ENCODE measurements at regions not wholly inside any gene's neighbourhood (a gene's known extent, or its start where the extent isn't known, plus 50 kb on each side); places are given as distances from the start of the nearest gene placed in this dataset.

DNA sequence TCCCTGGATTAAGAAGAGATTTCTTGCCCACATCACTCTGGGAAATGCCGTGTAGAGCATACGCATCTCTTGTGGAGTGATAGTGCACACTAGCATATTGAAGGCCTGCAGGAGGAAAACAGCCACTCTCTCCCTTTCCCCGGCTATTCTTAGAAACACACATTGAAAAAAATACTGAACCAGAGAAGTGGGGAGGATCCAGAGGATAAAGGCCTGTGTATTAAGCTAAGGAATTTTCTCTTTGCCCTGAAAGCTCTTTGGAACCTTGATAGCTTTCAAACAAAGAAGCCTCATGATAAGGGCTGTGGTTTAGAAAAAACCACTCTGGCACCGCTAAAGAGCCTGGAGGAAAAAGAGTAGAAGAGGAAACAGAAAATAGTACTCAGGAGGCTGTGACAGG lies 386.1 kb upstream of the NBEA start:
- no peak for ATAC-seq (ENCODE audit: insufficient read depth, low read depth)
- no peaks in the 10 kb centered on the region for H3K4me1 ChIP-seq (ENCODE audit: insufficient read depth, low read length)
- DNase-seq = no peak
- no peak overlapping the region for H3K9ac ChIP-seq (ENCODE audit: low read depth, low read length)
- H3K4me2 ChIP-seq (ENCODE audit: insufficient read depth, low read length) = no peak overlapping the region
- H3K36me3 ChIP-seq (ENCODE audit: insufficient read depth, low read length) = no peaks in the 10 kb centered on the region
- no peak overlapping the region for H3K27ac ChIP-seq (ENCODE audit: low read length)
- H3K27me3 ChIP-seq (ENCODE audit: insufficient read depth, low read length, poor library complexity) = no peaks in the 10 kb centered on the region
- no peaks in the 10 kb centered on the region for H3K9me3 ChIP-seq (ENCODE audit: insufficient read depth, low read length, severe bottlenecking)
- H2AFZ ChIP-seq (ENCODE audit: low read depth, low read length) = no peak overlapping the region
- H3K4me3 ChIP-seq (ENCODE audit: low read depth in 1 of 2, low read length in 2 of 2) = no peak overlapping the region
- no peaks in the 10 kb centered on the region for H3K79me2 ChIP-seq (ENCODE audit: insufficient read depth, low read length)
- no peak for TF ChIP-seq EZH2 (IDR thresholded peaks at IDR 0.05; ENCODE audit: borderline replicate concordance, low read depth, low read length, severe bottlenecking)
- no peaks in the 10 kb centered on the region for H4K20me1 ChIP-seq (ENCODE audit: insufficient read depth, low read length)

DNA sequence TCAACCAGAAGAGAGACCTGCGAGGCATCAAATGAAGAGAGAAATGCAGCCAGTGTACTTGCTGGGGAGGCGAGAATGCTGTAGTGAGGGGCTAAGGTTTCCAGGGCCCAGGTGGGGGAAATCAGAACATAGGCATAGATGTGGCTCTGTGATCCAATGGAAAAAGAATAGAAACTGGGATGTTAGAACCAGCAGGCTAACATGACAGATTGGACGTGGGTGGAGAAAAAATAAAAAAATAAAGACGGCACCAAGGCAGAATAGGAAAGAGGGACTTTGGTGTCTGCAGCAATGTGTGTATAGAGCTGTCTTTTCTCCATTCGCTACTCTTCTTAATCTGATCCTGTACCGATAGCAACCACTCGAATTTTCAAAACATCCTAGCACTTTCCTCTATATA lies 381.0 kb upstream of the NBEA start:
- TF ChIP-seq EZH2 (IDR thresholded peaks at IDR 0.05; ENCODE audit: borderline replicate concordance, low read depth, low read length, severe bottlenecking) = no peak
- TF ChIP-seq, protein P1, sequence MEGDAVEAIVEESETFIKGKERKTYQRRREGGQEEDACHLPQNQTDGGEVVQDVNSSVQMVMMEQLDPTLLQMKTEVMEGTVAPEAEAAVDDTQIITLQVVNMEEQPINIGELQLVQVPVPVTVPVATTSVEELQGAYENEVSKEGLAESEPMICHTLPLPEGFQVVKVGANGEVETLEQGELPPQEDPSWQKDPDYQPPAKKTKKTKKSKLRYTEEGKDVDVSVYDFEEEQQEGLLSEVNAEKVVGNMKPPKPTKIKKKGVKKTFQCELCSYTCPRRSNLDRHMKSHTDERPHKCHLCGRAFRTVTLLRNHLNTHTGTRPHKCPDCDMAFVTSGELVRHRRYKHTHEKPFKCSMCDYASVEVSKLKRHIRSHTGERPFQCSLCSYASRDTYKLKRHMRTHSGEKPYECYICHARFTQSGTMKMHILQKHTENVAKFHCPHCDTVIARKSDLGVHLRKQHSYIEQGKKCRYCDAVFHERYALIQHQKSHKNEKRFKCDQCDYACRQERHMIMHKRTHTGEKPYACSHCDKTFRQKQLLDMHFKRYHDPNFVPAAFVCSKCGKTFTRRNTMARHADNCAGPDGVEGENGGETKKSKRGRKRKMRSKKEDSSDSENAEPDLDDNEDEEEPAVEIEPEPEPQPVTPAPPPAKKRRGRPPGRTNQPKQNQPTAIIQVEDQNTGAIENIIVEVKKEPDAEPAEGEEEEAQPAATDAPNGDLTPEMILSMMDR (IDR thresholded peaks at IDR 0.05; ENCODE audit: borderline replicate concordance, extremely low read depth, low read length, poor library complexity, severe bottlenecking) = no peak
- Histone ChIP-seq H3K27ac (ENCODE audit: low read length) (no peak overlapping the region), H3K9me3 (ENCODE audit: insufficient read depth, low read length, severe bottlenecking) (no peaks in the 10 kb centered on the region), H3K4me3 (ENCODE audit: low read depth in 1 of 2, low read length in 2 of 2) (no peak overlapping the region), H3K36me3 (ENCODE audit: insufficient read depth, low read length) (no peaks in the 10 kb centered on the region), H3K79me2 (ENCODE audit: insufficient read depth, low read length) (no peaks in the 10 kb centered on the region), H3K9ac (ENCODE audit: low read depth, low read length) (no peak overlapping the region), H3K27me3 (ENCODE audit: insufficient read depth, low read length, poor library complexity) (no peaks in the 10 kb centered on the region), H2AFZ (ENCODE audit: low read depth, low read length) (no peak overlapping the region), H3K4me1 (ENCODE audit: insufficient read depth, low read length) (no peaks in the 10 kb centered on the region), H3K4me2 (ENCODE audit: insufficient read depth, low read length) (no peak overlapping the region), H4K20me1 (ENCODE audit: insufficient read depth, low read length) (no peaks in the 10 kb centered on the region)
- DNase-seq = no peak
- ATAC-seq (ENCODE audit: insufficient read depth, low read depth) = no peak

DNA sequence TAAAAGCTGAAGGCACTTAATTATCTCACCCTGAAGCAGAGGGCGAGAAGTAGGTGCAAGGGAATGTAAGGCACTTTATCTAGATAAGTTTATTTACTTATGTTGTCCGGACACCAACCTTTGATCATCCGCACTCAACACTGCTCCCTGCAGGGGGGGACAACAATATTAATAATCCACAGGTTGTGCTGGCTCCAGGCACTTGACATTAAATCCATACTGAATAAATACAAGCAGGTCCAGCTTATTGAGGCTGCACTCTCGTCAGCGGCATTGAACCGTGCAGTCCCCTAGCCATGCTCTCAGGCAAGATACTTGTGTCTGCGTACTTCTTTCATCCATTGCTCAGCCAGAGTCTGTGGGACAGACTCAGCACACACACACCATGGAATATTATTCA lies 374.5 kb upstream of the NBEA start:
- DNase-seq = no peak
- H3K4me3 ChIP-seq (ENCODE audit: low read depth in 1 of 2, low read length in 2 of 2) = no peak overlapping the region
- TF ChIP-seq, protein P1 (IDR thresholded peaks at IDR 0.05; ENCODE audit: borderline replicate concordance, extremely low read depth, low read length, poor library complexity, severe bottlenecking) = no peak
- TF ChIP-seq EZH2 (IDR thresholded peaks at IDR 0.05; ENCODE audit: borderline replicate concordance, low read depth, low read length, severe bottlenecking) = no peak
- H3K27ac ChIP-seq (ENCODE audit: low read length) = no peak overlapping the region
- H3K79me2 ChIP-seq (ENCODE audit: insufficient read depth, low read length) = no peaks in the 10 kb centered on the region
- no peaks in the 10 kb centered on the region for H3K4me1 ChIP-seq (ENCODE audit: insufficient read depth, low read length)
- H3K9ac ChIP-seq (ENCODE audit: low read depth, low read length) = no peak overlapping the region
- no peaks in the 10 kb centered on the region for H3K27me3 ChIP-seq (ENCODE audit: insufficient read depth, low read length, poor library complexity)
- no peaks in the 10 kb centered on the region for H3K36me3 ChIP-seq (ENCODE audit: insufficient read depth, low read length)
- no peak overlapping the region for H3K4me2 ChIP-seq (ENCODE audit: insufficient read depth, low read length)
- H2AFZ ChIP-seq (ENCODE audit: low read depth, low read length) = no peak overlapping the region
- ATAC-seq (ENCODE audit: insufficient read depth, low read depth) = no peak
- H4K20me1 ChIP-seq (ENCODE audit: insufficient read depth, low read length) = no peaks in the 10 kb centered on the region
- H3K9me3 ChIP-seq (ENCODE audit: insufficient read depth, low read length, severe bottlenecking) = no peaks in the 10 kb centered on the region

DNA sequence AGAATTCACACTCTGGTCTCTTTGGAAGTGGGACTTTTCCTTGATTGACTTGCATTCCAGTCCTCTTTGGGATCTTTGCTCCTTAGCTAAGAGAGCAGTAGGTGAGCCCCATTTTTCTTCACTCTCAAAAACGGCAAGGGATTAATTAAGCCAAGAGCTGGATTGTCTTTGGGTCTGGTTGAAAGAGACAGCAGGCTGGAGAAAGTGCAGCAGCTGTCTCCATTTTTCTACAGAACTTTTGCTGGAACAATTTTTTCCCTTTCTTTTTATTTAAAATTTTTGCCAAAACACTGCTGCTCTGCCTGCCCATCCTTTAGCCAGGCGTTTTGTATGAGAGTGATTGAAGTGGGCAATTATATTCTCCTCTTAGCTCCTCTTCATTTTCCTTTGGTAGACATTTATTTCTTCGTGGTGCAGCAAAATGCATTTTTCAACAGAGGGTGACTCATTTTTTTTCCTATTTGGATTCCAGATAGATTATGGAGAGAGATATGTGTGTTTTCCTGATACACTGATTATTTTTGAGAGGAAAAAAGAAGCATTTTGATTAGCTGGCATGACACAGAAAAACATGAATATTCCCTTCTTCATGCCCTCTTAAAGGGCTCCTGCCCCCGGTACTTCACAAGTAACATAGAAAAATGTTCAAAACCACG lies 371.2 kb upstream of the NBEA start:
- Histone ChIP-seq H3K27me3 (ENCODE audit: insufficient read depth, low read length, poor library complexity) (no peaks in the 10 kb centered on the region), H4K20me1 (ENCODE audit: insufficient read depth, low read length) (no peaks in the 10 kb centered on the region), H3K4me1 (ENCODE audit: insufficient read depth, low read length) (no peaks in the 10 kb centered on the region), H3K79me2 (ENCODE audit: insufficient read depth, low read length) (no peaks in the 10 kb centered on the region), H3K4me2 (ENCODE audit: insufficient read depth, low read length) (no peak overlapping the region), H3K36me3 (ENCODE audit: insufficient read depth, low read length) (no peaks in the 10 kb centered on the region), H3K27ac (ENCODE audit: low read length) (no peak overlapping the region), H3K9ac (ENCODE audit: low read depth, low read length) (no peak overlapping the region), H3K9me3 (ENCODE audit: insufficient read depth, low read length, severe bottlenecking) (no peaks in the 10 kb centered on the region), H2AFZ (ENCODE audit: low read depth, low read length) (no peak overlapping the region), H3K4me3 (ENCODE audit: low read depth in 1 of 2, low read length in 2 of 2) (no peak overlapping the region)
- TF ChIP-seq, protein P1 (IDR thresholded peaks at IDR 0.05; ENCODE audit: borderline replicate concordance, extremely low read depth, low read length, poor library complexity, severe bottlenecking) = no peak
- no peak for TF ChIP-seq EZH2 (IDR thresholded peaks at IDR 0.05; ENCODE audit: borderline replicate concordance, low read depth, low read length, severe bottlenecking)
- DNase-seq (no peak), ATAC-seq (ENCODE audit: insufficient read depth, low read depth) (no peak)

Measured in DND-41 (cell line).